ENCODE measurements at regions not wholly inside any gene's neighbourhood (a gene's known extent, or its start where the extent isn't known, plus 50 kb on each side); places are given as distances from the start of the nearest gene placed in this dataset.

DNA sequence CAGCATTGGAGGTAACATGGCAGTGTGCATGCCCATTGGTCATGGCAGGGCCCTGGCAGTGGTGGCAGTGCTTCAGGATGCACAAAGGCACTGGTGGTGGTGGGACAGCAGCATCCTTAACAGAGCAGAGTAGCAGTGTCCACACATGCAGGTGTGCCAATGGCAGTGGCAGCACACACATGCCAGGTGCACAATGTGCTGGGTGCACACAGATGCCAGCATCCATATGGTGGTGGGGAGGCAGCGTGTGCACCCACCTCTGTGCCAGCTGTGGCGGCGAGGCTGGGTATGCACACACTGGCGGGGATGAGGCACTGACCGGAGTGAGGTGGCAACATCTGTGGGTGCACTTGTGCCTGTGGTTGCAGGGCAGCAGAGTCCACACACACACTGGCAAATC is 150.6 kb downstream of the SI start:
- Histone ChIP-seq H3K9me3 (replicated peaks) (peaks cover 12% of the 10 kb centered on the region), H3K4me1 (no peaks in the 10 kb centered on the region), H3K4me3 (no peak overlapping the region), H3K27ac (replicated peaks) (no peak overlapping the region), H3K36me3 (no peaks in the 10 kb centered on the region), H3K27me3 (ENCODE audit: low read depth) (no peaks in the 10 kb centered on the region)
- no peak for DNase-seq
- intact Hi-C loops (cut with micrococcal nuclease): no loop called here
- TF ChIP-seq, protein P1, sequence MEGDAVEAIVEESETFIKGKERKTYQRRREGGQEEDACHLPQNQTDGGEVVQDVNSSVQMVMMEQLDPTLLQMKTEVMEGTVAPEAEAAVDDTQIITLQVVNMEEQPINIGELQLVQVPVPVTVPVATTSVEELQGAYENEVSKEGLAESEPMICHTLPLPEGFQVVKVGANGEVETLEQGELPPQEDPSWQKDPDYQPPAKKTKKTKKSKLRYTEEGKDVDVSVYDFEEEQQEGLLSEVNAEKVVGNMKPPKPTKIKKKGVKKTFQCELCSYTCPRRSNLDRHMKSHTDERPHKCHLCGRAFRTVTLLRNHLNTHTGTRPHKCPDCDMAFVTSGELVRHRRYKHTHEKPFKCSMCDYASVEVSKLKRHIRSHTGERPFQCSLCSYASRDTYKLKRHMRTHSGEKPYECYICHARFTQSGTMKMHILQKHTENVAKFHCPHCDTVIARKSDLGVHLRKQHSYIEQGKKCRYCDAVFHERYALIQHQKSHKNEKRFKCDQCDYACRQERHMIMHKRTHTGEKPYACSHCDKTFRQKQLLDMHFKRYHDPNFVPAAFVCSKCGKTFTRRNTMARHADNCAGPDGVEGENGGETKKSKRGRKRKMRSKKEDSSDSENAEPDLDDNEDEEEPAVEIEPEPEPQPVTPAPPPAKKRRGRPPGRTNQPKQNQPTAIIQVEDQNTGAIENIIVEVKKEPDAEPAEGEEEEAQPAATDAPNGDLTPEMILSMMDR (IDR thresholded peaks at IDR 0.05; ENCODE audit: borderline replicate concordance): no peak

DNA sequence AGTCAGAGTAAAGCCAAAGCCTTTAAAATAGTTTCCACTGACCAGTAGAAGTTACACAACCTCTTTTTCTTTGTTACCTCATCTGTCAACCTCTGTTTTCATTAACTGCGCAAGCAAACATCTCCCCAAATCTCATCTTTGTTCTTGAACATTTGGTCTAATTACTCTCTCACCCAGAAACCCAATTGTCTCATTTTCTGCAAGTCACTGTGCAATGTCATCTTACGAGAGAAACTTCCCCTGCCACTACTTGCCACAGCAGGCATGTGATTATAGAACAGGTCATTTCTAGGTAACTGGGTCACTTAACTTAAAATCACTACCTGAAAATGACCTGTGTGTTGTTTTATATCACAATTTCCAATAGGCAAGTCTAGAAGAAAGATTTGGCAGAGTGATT is 159.4 kb downstream of the SI start:
- H3K9me3 ChIP-seq (replicated peaks): peaks cover 35% of the 10 kb centered on the region
- TF ChIP-seq, protein P1 (IDR thresholded peaks at IDR 0.05; ENCODE audit: borderline replicate concordance): no peak
- no peak for DNase-seq
- H3K4me1 ChIP-seq: no peaks in the 10 kb centered on the region
- intact Hi-C loops (cut with micrococcal nuclease): no loop called here
- H3K36me3 ChIP-seq: no peaks in the 10 kb centered on the region
- no peaks in the 10 kb centered on the region for H3K27me3 ChIP-seq (ENCODE audit: low read depth)
- H3K4me3 ChIP-seq: no peak overlapping the region
- no peak overlapping the region for H3K27ac ChIP-seq (replicated peaks)

DNA sequence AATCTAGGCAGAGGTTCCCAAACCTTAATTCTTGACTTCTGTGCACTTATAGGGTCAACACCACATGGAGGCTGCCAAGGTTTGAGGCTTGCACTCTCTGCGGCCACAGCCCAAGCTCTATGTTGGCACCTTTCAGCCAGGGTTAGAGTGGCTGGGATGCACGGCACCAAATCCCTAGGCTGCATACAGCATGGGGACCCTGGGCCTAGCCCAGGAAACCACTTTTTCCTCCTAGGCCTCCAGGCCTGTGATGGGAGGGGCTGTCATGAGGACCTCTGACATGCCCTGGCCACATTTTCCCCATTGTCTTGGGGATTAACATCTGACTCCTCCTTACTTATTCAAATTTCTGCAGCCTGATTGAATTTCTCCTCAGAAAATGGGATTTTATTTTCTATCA is 165.4 kb downstream of the SI start:
- TF ChIP-seq, protein P1 (IDR thresholded peaks at IDR 0.05; ENCODE audit: borderline replicate concordance): no peak
- no peak overlapping the region for H3K4me3 ChIP-seq

DNA sequence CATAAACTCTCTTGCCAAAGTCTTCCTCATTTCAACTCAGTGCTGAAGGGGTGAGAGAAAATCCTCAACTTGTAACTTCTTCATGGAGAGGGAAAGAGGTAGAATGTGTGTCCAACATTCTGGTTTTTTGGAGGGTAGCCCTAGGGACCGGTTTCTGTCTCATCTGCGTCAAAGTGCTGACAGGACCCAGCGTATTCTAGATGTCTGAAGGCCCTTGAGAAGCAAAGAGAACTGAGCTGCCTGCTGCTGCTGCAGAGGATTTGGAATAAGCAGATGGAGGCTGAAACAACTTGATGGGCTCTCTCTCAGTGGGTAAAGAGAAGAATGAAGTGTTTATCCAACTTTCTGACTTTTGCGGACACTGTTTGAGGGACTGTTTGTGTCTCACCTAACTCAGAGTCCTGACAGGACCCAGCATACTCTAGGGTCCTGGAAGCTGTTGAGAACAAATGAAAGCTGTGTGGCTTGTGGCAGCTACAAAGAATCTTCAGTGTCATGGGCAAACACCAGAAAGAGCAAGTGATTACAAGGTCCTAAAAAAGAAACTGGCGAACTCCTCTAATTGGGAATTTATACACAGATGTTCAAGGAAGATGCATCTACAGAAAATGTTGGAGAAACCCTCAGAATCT is 174.4 kb downstream of the SI start:
- Histone ChIP-seq H3K36me3 (no peaks in the 10 kb centered on the region), H3K4me1 (no peaks in the 10 kb centered on the region), H3K27ac (replicated peaks) (no peak overlapping the region), H3K27me3 (ENCODE audit: low read depth) (no peaks in the 10 kb centered on the region), H3K4me3 (no peak overlapping the region), H3K9me3 (replicated peaks) (no peaks in the 10 kb centered on the region)
- intact Hi-C loops (cut with micrococcal nuclease): no loop called here
- DNase-seq: no peak
- TF ChIP-seq, protein P1 (IDR thresholded peaks at IDR 0.05; ENCODE audit: borderline replicate concordance): no peak

More for the DNA sequence above, 165.4 kb downstream of the SI start:
- intact Hi-C loops (cut with micrococcal nuclease): no loop called here
- no peaks in the 10 kb centered on the region for H3K4me1 ChIP-seq
- no peaks in the 10 kb centered on the region for H3K27me3 ChIP-seq (ENCODE audit: low read depth)
- H3K9me3 ChIP-seq (replicated peaks): peaks cover 19% of the 10 kb centered on the region
- H3K27ac ChIP-seq (replicated peaks): no peak overlapping the region
- no peak for DNase-seq
- no peaks in the 10 kb centered on the region for H3K36me3 ChIP-seq

DNA sequence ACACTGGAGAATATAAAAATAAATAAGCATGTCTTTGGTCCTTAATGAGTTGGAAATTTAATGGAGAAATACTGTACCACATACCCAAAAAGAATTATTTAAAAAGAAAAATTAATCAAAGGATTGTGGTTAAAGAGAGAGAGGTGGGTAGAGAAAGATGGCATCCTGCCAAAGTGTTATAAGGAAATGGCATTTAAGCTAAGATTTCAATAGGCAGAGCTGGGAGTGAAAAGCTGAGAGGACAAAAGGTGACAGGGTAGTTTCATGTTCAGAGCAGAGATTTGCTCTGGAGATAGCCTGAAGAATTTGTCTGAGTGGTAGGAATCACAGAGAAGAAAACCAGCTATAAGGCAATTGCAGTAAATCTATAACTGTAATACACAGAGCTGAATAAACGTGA is 181.0 kb downstream of the SI start:
- intact Hi-C loops (cut with micrococcal nuclease): no loop called here
- Histone ChIP-seq H3K27ac (replicated peaks) (no peak overlapping the region), H3K27me3 (ENCODE audit: low read depth) (no peaks in the 10 kb centered on the region), H3K4me3 (no peak overlapping the region), H3K36me3 (no peaks in the 10 kb centered on the region), H3K4me1 (no peaks in the 10 kb centered on the region), H3K9me3 (replicated peaks) (no peaks in the 10 kb centered on the region)
- DNase-seq: no peak
- TF ChIP-seq, protein P1 (IDR thresholded peaks at IDR 0.05; ENCODE audit: borderline replicate concordance): no peak
